IMR-90 (cell line): ENCODE measurements at regions not wholly inside any gene's neighbourhood (a gene's known extent, or its start where the extent isn't known, plus 50 kb on each side); places are given as distances from the start of the nearest gene placed in this dataset.

Experiments
- ATAC-seq: fragments of 200-7000 bp; cut with Tn5 transposase; 2 replicates; pipeline ENCODE4 v1.9.1; 2020; ENCODE audit warnings: low read depth, mild to moderate bottlenecking, moderate library complexity
- BruUV-seq: library from RNA; stranded (reverse); fragments of 400-500 nt; replicated peaks from 2 replicates; lab custom pipeline; 2021; lab: Mats Ljungman, UMichigan
- CTCF ChIA-PET: fragments of 300-600 bp; formaldehyde crosslinking; extraction: SDS; loops from one replicate; lab custom pipeline; 2021; ENCODE audit warnings: antibody characterized with exemption; lab: Yijun Ruan, JAX
- POLR2A ChIA-PET: fragments of 300-600 bp; sonication (Branson Sonifier 250); formaldehyde crosslinking; loops from one replicate; lab custom pipeline; 2022; ENCODE audit warnings: antibody characterized with exemption; ENCODE audit not compliant: unreplicated experiment; lab: Charles Lee
- DNase-seq: peaks from one replicate; pipeline ENCODE4 v3.0.0; 2013
- H2AFZ ChIP-seq: replicated peaks from 2 replicates; pipeline ENCODE3; 2013; ENCODE audit warnings: low read length, mild to moderate bottlenecking; ENCODE audit not compliant: poor library complexity
- H2AK5ac ChIP-seq: 2 replicates; pipeline ENCODE4 v1.6.1; 2013; ENCODE audit warnings: low read depth, low read length, inconsistent platforms
- H2AK9ac ChIP-seq: replicated peaks from 2 replicates; pipeline ENCODE3; 2013; ENCODE audit warnings: mild to moderate bottlenecking, low read depth, low read length, moderate library complexity; ENCODE audit not compliant: poor library complexity
- H2BK120ac ChIP-seq: 2 replicates; pipeline ENCODE4 v1.6.1; 2013; ENCODE audit warnings: low read depth, low read length, inconsistent platforms
- H2BK15ac ChIP-seq: 3 replicates; pipeline ENCODE4 v1.6.1; 2013; ENCODE audit warnings: low read depth, low read length, inconsistent platforms
- H2BK20ac ChIP-seq: 2 replicates; pipeline ENCODE4 v1.6.1; 2013; ENCODE audit warnings: low read depth, mild to moderate bottlenecking, inconsistent platforms, low read length, moderate library complexity
- H2BK5ac ChIP-seq: 2 replicates; pipeline ENCODE4 v1.6.1; 2013; ENCODE audit warnings: mild to moderate bottlenecking, low read depth, low read length, inconsistent platforms; ENCODE audit not compliant: poor library complexity, severe bottlenecking
- H3K14ac ChIP-seq: replicated peaks from 2 replicates; pipeline ENCODE4 v1.6.1; 2013; ENCODE audit warnings: low read depth, low read length, inconsistent platforms
- H3K18ac ChIP-seq: 2 replicates; pipeline ENCODE4 v1.6.1; 2013; ENCODE audit warnings: low read depth, low read length, control low read depth
- H3K23ac ChIP-seq: 2 replicates; pipeline ENCODE4 v1.6.1; 2013; ENCODE audit warnings: low read depth, low read length, inconsistent platforms
- H3K27ac ChIP-seq: 2 replicates; pipeline ENCODE4 v1.5.1; 2013; ENCODE audit warnings: mild to moderate bottlenecking, control low read depth, low read length; ENCODE audit not compliant: insufficient read depth
- H3K27me3 ChIP-seq: 2 replicates; pipeline ENCODE4 v1.6.1; 2013; ENCODE audit warnings: low read length; ENCODE audit not compliant: control insufficient read depth, insufficient read depth
- H3K36me3 ChIP-seq: 2 replicates; pipeline ENCODE4 v1.6.1; 2013; ENCODE audit warnings: low read length, mixed read lengths; ENCODE audit not compliant: control insufficient read depth, insufficient read depth
- H3K4ac ChIP-seq: 2 replicates; pipeline ENCODE4 v1.6.1; 2013; ENCODE audit warnings: low read depth, low read length, inconsistent platforms
- H3K4me1 ChIP-seq: 2 replicates; pipeline ENCODE4 v1.6.1; 2013; ENCODE audit warnings: low read length, mixed read lengths; ENCODE audit not compliant: control insufficient read depth, insufficient read depth
- H3K4me2 ChIP-seq: 2 replicates; pipeline ENCODE4 v1.6.1; 2013; ENCODE audit warnings: low read depth, mild to moderate bottlenecking, control low read depth, low read length, moderate library complexity
- H3K4me3 ChIP-seq: 2 replicates; pipeline ENCODE4 v1.5.1; 2013; ENCODE audit warnings: low read depth, mild to moderate bottlenecking, control low read depth, low read length, moderate library complexity; ENCODE audit not compliant: insufficient read depth
- H3K56ac ChIP-seq: 2 replicates; pipeline ENCODE4 v1.6.1; 2013; ENCODE audit warnings: low read length, inconsistent platforms; ENCODE audit not compliant: insufficient read depth; ENCODE audit errors: extremely low read depth
- H3K79me1 ChIP-seq, 2 experiments: 2 replicates each; pipeline ENCODE4 v1.6.1; 2013; ENCODE audit warnings: low read length in 2 of 2, inconsistent platforms in 1 of 2, low read depth in 1 of 2
- H3K9ac ChIP-seq: 2 replicates; pipeline ENCODE4 v1.6.1; 2013; ENCODE audit warnings: low read depth, low read length, control low read depth
- H3K9me1 ChIP-seq: 2 replicates; pipeline ENCODE4 v1.6.1; 2013; ENCODE audit warnings: low read length, inconsistent platforms; ENCODE audit not compliant: insufficient read depth
- H3K9me3 ChIP-seq: 2 replicates; pipeline ENCODE4 v1.6.1; 2013; ENCODE audit warnings: low read length; ENCODE audit not compliant: control insufficient read depth, insufficient read depth
- H4K20me1 ChIP-seq: 2 replicates; pipeline ENCODE4 v1.6.1; 2013; ENCODE audit warnings: low read length, inconsistent platforms; ENCODE audit not compliant: insufficient read depth
- H4K5ac ChIP-seq: 2 replicates; pipeline ENCODE4 v1.6.1; 2013; ENCODE audit warnings: mild to moderate bottlenecking, low read depth, low read length, control low read depth
- H4K8ac ChIP-seq, 2 experiments: 2 replicates each; pipeline ENCODE4 v1.6.1; 2013; ENCODE audit warnings: low read depth in 2 of 2, low read length in 2 of 2, control low read depth in 1 of 2, inconsistent platforms in 1 of 2
- H4K91ac ChIP-seq: 2 replicates; pipeline ENCODE4 v1.6.1; 2013; ENCODE audit warnings: low read depth, low read length, inconsistent platforms; ENCODE audit not compliant: insufficient read depth
- BHLHE40 ChIP-seq: fragments of 150-350 bp; IDR thresholded peaks from 2 replicates; pipeline ENCODE4 v1.6.1; 2016; ENCODE audit warnings: mild to moderate bottlenecking, low read depth, low read length
- CEBPB ChIP-seq: IDR thresholded peaks from 2 replicates; pipeline ENCODE4 v1.6.1; 2012; ENCODE audit warnings: low read depth, low read length, improper control_type of control experiment
- FOS ChIP-seq: fragments of 150-350 bp; IDR thresholded peaks from 2 replicates; pipeline ENCODE4 v1.6.1; 2016; ENCODE audit warnings: low read depth, low read length
- MXI1 ChIP-seq: IDR thresholded peaks from 2 replicates; pipeline ENCODE4 v1.6.1; 2012; ENCODE audit warnings: low read depth, mild to moderate bottlenecking, low read length, moderate library complexity, borderline replicate concordance
- NFE2L2 ChIP-seq: fragments of 150-350 bp; IDR thresholded peaks from 2 replicates; pipeline ENCODE4 v1.6.1; 2016; ENCODE audit warnings: low read depth, mild to moderate bottlenecking, low read length
- POLR2A ChIP-seq: IDR thresholded peaks from 2 replicates; pipeline ENCODE4 v1.6.1; 2012; ENCODE audit warnings: mild to moderate bottlenecking, low read depth, low read length
- RAD21 ChIP-seq: IDR thresholded peaks from 2 replicates; pipeline ENCODE4 v1.6.1; 2012; ENCODE audit warnings: low read length, improper control_type of control experiment
- RCOR1 ChIP-seq: IDR thresholded peaks from 2 replicates; pipeline ENCODE4 v1.6.1; 2012; ENCODE audit warnings: mild to moderate bottlenecking, low read length, improper control_type of control experiment; ENCODE audit not compliant: insufficient replicate concordance
- SMC3 ChIP-seq: fragments of 150-350 bp; IDR thresholded peaks from 2 replicates; pipeline ENCODE4 v1.6.1; 2016; ENCODE audit warnings: low read depth, mild to moderate bottlenecking, antibody characterized with exemption, low read length, moderate library complexity
- WGBS, 2 experiments: methylation state at CpG; one replicate each; pipeline versions ENCODE4 v1.1.5 to v1.1.7; 2013; ENCODE audit warnings: missing lambda C conversion rate in 2 of 2; ENCODE audit not compliant: insufficient read length in 1 of 2; ENCODE audit errors: extremely low coverage in 2 of 2; 5-methylcytosine and 5-hydroxymethylcytosine counted together
- dilution Hi-C: fragments of 300-500 bp; cut with HindIII; formaldehyde crosslinking; loops from one replicate; pipeline ENCODE4 v1.14.3; 2018; ENCODE audit warnings: low sequenced_read_pairs; ENCODE audit not compliant: unreplicated experiment
- in situ Hi-C: fragments of 300-500 bp; cut with MboI; formaldehyde crosslinking; loops from 3 replicates; pipeline ENCODE4 v1.14.3; 2019; ENCODE audit warnings: low sequenced_read_pairs, inconsistent platforms, mixed read lengths
- intact Hi-C: fragments of 100-400 bp; cut with micrococcal nuclease; formaldehyde crosslinking; loops from 2 replicates; pipeline ENCODE4 v1.10.0; 2022

DNA sequence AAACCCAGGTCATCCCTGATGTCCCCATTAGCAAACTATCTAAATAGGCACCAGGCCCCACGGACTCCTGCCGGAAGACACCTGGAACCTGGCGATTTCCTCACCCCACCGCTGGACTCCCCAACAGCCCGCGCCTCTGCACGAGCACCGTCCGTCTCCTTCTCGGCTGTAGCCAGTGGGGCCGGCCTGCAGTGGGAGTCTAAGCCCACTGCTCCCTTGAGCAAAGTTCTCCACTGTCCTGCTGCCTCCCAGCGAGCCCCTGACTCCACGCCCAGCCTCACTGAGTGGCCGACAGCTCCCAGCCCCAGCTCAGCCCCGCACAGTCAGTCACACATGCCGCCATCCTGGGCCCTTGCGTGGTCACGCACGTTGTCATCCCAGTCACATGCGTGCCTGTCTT, 211.3 kb upstream of the PPP2R2D start:
- Histone ChIP-seq H3K27ac (no peak overlapping the region), H3K4me3 (no peak overlapping the region), H2BK5ac (no peak overlapping the region), H3K18ac (no peak overlapping the region), H3K27me3 (no peaks in the 10 kb centered on the region), H4K5ac (no peak overlapping the region), H3K79me1 (no peaks in the 10 kb centered on the region), H3K9me1 (no peaks in the 10 kb centered on the region), H2AFZ (no peak overlapping the region), H3K4me2 (no peak overlapping the region), H4K8ac (no peak overlapping the region), H4K91ac (no peak overlapping the region), H3K56ac (no peak overlapping the region), H4K20me1 (no peaks in the 10 kb centered on the region), H2AK9ac (no peak overlapping the region), H2BK20ac (no peak overlapping the region), H2AK5ac (no peak overlapping the region), H3K9ac (no peak overlapping the region), H3K4me1 (no peaks in the 10 kb centered on the region), H3K9me3 (peaks cover 58% of the 10 kb centered on the region), H3K36me3 (no peaks in the 10 kb centered on the region), H2BK15ac (no peak overlapping the region), H2BK120ac (no peak overlapping the region), H3K23ac (no peak overlapping the region), H3K4ac (no peak overlapping the region), H3K14ac (no peak overlapping the region)
- POLR2A ChIA-PET = no interaction called here
- WGBS, 2 experiments = 69% methylated on average over 14 of the region's 20 CpGs; no CpG with 5 or more reads in 1 of the 2 experiments
- BruUV-seq = no TSS peak
- dilution Hi-C loops = no loop called here
- no peak for TF ChIP-seq RCOR1
- TF ChIP-seq BHLHE40 = no peak
- no peak for TF ChIP-seq RAD21
- no peak for TF ChIP-seq CEBPB
- no peak for TF ChIP-seq SMC3
- TF ChIP-seq FOS = no peak
- TF ChIP-seq POLR2A = no peak
- TF ChIP-seq MXI1 = no peak
- no peak for TF ChIP-seq NFE2L2
- no peak for DNase-seq
- intact Hi-C loops = no loop called here
- in situ Hi-C loops = no loop called here
- no peak for ATAC-seq
- CTCF ChIA-PET = no interaction called here
